HG02763 (cell line): ENCODE measurements at regions not wholly inside any gene's neighbourhood (a gene's known extent, or its start where the extent isn't known, plus 50 kb on each side); places are given as distances from the start of the nearest gene placed in this dataset.

Experiments
- ATAC-seq: cut with Tn5 transposase; IDR thresholded peaks from one replicate; pipeline ENCODE4 v1.9.1; 2021; ENCODE audit warnings: mild to moderate bottlenecking, moderate library complexity; ENCODE audit not compliant: unreplicated experiment

DNA sequence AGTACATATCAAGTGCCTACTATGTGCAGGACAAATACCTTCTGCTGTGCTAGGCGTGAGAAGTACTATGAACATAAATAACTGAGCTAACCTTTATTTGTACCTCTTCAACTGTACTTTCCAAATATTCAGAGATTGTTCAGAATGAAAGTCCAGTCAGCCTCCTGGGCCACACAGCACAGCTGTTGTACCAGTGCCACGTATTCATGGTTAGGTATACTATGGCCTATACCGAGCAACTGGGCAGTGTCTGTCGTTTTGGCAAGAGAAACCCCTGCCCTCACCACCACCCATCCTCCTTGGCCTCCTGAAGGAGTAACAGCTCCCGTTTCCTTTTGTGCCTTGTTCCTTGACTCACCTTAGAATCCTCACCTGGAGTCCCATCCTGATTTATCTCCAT lies 53.0 kb downstream of the RASSF10 start:
- ATAC-seq, result no peak

DNA sequence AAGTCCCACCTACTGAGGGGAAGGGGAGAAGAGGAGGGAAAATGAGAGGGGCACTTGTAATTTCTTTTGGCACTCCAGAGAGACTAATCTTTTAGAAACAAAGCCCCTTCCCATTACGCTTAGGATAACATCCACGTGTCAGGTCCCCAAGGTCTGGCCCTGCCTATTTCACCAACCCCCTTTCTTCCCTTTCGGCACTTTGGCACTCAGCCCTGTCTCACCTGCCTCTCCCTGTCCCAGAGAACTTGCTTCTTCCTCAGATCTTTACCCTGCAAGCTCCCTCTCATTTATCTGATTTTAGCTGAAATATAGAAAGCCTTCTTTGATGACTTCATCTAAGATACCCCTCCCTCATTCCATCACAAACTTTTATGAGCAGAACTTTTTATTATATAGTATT lies 55.5 kb downstream of the RASSF10 start:
- no peak for ATAC-seq

DNA sequence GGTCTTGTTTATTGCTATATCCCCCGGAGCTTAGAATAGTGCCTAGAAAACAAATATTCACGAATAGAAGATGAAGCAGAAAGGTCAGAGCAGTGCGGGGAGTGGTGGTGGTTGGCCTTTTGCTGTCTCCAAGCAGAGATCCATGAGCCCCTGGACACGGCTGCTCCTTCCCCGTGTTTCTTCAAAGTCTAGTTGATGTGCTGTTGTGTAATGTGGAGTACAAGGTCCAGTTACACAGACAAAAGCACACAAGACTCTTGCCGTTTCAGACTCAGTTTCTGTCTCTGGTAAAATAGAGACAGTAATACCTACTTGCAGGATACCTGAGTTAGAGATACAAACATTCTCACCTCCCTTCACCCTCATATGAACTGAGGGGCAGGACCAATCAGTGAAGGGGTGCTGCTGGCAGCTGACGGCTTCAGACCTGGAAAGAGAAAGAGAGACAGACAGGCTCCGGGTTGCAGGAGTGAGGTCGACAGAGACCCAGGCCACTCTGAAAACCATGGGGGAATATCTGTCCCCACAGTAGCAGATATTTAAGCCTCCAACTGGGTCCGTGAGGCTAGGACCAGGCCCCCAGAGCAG lies 56.2 kb downstream of the RASSF10 start:
- ATAC-seq, result no peak

DNA sequence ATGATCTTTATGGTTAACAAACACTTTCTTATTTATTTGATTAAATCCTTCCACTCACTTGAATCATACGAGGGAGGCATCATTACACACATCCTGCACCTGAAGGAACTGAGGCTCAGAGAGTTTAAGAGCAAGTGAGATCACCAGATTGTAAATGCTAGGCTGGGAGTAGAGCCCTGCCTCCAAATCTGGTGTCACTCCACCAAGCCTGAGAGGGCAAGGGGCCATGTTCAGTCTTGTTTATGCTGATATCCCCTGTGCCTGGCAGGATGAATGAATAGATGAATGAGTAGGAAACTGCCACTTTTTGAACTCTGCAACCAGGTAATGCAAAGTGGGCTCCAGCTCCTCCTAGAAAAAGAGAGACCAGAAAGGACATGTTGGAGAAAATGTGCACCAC lies 59.1 kb downstream of the RASSF10 start:
- no peak for ATAC-seq

DNA sequence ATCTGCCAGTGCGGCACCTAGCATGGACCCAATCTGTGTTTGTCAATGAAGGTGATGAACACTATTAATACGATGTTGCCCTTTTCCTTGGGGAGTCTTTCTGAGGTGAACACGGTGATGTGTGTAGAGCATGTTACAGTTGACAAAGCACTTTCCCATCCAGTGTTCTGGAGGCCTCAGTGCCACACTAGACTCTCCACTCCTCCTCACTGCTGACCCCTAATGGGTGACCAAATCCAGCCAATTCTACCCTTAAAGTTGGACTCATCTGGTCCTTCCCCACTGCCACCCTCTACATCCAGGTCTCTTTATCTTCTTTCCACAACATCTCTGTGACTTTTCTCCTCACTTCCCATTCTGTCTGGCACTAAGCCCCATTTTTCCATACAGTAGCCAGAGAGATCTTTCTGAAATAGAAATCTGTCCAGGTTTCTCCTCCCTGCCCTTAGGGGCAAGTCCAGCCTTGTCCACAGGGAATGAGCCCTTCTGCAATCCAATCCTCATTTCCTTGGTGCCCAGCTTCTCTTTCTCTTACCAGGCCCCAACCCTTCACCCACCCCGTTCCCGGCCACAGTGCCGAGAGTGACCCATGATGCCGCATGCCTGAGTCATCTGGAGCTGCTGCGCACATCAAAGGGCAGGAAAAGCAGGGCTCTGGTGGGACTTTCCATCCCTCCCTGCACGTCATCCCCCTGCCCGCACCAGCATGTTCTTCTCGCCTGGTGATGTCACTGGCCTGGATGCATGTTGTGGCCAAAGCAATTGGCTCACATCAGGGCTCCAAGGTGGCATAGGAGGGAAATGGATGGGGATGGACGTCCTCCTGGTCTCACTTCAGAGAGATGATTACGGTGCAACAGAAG lies 64.2 kb downstream of the RASSF10 start:
- no peak for ATAC-seq

DNA sequence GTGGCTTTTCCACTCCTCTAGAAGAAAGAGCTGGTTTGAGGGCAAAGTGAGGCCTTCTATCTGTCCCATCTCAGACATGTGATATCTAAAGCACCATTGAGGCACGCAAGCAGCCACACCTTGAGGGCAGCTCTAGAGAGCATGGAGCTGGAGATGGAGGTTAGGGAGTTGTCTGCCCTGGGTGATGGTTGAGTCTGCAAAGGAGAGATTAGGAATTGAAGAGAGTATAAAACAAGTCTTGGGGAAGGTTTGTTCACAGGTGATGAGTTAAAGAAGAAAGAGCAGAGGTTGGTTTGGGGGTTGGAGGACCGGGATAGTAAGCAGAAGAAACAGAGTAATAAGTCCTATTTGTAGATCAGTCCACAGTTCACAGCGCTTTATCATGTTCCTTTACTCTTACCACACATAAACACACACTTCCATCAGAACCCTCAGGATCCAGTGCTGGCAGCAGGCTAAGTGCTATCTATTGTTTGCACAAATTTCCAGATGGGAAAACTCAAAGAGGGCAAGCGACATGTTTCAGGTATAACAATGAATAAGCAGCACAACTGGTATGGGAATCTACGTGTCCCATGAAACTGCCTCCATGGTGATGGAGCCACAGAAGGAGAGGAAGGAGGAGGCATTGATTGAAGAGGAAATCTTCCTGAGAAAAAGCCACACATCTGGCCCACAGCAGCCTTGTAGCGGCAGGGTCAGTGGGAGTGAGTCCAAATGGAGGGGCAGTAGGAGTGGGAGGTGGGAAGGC lies 65.8 kb downstream of the RASSF10 start:
- ATAC-seq, result no peak

DNA sequence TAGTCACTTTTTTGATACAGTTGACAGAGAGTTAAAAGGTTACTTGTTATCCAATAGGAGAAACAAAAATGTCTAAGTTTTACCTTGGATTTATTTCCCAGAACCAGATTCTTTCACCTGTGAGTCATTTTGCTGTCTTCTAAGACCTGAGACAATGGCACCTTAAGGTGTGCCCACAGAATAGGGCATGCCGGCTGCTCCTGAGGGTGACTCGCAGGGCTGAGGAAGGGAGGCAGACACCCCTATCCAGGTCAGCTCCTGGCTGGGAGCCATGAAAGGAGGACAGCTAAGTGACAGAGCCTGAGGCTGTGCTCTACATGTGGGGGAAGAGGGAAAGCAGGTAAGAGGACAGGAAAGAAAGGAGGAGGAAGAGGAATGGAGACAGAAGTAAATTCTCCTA lies 67.8 kb downstream of the RASSF10 start:
- ATAC-seq, result no peak

DNA sequence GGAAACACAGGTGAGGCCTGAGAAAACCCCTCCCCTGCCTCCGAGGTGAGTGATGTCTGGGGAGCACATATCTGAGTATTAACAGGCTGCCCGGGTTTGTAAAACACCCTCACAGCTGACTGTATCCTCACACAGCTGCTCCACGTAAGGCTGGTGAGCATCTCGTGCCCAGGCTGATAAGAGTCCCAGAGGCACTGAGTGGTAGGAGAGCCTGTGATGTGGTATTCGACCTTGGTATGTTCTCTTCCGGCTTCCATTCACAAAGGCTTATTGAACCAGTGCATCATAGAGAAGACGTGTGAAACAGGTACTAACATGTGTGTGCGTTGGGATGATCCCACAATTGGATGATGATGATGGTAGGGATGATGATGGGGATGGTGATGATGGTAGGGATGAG lies 71.7 kb downstream of the RASSF10 start:
- ATAC-seq, result no peak

DNA sequence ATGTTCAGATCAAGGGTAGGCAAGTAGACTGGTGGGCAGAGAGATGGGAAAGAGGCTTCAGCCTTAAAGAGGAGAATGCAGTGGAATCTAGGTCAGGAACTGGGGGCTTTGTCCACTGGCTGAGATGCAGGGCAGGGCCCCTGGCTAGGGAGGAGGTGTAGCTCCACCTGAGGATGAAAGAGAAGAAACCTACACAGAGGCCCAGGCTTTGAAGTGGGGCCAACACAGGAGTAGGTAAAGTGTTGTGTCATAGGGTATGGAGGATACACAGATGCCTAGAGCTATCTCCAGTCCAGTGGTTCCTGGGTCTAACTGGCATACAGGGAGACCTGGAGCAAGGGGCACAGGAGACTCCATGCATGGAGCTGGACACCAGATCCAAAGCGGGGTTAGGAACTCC lies 73.5 kb downstream of the RASSF10 start:
- no peak for ATAC-seq

DNA sequence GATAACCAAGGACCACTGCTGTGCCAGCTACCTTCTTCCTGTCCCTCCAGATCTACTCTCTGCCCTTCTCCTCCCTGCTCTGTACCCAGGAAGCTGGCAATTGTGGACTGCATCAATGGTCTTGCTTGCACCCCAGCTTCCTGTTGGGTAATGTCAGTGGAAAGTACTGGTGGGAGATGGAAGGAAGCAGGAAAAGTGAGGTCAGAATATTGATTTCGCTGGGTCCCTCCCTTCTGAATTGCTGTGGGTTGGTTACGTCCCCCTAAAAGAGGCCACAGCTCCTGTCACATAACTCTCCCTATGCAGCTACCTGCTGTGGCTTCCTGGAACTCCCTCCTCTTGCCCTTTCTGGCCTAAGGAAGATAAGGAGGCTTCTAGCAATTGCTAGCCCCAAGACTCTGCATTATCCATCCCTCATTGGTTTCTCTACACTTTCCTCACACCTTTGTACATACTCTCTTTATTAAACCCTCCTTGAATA lies 81.2 kb downstream of the RASSF10 start:
- no peak for ATAC-seq

DNA sequence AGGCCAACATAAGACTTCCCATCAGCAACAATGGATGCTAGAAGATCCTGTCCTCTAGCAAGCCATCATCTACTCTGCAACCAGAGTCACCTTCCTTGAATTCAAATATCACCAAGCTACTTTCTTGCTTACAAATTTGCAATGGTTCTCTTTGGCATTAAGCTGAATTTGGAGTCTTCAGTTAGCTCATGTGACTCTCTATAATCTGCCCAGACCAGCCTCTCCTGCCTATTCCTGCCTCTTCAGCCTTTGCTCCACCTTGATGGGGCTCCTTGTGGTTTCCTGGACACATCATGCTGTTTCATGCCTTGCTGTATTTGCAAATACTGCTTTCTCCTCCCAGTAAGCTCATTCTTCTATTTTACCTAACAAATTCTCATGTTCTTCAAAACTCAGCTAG lies 82.3 kb downstream of the RASSF10 start:
- no peak for ATAC-seq

DNA sequence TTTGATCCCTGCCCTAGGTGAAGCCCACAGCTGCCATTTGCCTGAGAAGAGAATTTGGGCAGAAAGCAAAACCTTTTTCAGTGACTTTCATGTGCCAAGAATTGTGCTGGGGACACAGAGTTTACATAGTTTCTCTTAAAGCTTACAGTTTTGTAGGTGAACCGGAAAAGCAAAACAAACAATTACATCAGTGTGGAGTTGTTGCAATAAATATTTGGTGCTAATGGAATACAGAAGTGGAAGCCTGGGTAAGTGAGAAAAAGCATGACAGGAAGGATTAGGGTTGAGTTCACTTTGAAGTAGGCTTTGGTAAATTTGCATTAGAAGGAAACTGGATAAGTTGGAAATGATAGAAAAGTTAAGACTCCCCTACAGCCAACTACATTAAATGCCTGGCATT lies 82.7 kb downstream of the RASSF10 start:
- no peak for ATAC-seq

DNA sequence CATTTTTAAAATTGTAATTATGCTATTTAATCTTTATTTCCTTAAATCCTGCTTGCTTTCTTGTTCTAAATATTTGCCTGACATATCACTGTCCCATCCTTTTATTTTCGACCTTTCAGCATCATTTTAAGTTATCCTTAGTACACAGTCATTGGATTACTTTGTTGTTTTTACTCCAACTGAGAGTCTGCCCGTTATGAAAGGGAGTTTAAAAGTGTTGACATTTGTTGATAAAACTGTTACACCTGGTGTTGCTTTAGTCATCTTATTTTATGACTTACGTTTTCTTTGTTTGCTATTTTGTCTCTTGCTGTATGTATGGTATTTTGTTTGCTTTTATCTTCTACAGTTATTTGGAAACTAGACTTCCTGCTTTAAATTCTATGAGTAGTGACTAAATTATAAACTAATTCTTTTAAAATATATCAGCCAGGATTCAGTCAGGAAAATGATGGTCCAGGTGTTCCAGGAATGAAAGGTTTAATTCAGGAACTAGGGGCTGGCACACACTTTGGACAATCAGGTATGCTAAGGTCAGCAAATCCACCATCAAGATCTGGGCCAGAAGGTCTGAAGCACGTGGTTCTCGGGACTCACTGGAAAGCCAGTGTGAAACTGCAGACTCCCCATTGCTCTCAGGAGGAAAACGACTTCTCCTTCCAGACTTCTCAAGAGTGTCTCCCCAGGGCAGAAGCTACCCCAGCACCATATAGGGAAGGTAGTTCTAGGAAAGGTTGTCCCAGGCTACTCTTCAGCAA lies 86.0 kb downstream of the RASSF10 start:
- no peak for ATAC-seq

DNA sequence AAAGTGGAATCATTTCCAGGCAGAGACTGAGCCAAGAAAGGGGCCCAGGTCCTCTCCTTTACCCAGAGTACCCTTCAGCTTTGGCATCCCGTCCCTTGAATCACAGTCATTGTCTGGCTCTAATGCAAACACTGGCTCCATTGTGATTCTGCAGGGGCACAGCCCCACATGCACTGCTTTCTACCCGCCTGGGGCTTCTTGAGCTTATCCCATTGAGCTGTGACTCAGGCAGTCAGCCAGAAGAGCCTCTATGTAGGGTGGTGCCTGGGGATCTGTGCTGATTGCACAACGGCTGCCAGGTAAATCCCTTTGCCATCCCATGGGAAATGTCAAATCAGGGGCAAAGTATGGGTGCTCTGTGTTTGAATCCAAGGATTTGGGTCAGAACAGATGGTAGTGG lies 88.9 kb downstream of the RASSF10 start:
- no peak for ATAC-seq

DNA sequence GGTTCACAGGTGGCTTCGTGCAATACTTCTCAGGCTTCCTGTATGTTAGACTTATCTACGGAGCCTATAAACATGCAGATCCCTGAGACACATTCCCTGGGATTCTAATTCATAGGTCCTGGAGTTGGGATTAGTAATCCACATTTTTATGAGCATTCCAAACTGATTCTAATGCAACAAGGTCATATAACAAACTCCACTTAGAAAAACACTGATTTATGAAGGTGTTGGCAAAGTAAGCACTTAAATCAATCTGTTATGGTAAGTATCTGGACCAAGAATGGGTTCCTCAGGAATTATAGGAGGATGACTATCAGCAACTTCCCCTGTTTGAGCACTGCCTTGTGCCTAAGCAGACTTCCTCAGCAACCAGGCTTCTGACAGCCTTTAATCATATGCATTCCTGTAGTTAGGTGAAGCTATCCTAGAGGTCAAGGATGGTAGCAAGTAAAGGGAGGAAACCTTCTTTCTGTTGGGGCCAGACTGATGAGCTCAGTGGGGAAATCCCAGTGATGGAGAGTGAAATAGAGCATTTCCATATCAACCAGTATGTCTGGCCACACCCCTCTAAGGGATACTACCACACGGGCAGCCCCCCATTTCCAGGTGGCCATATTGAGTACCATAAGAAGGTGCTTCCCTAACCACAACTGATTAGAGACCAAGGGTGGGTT lies 89.6 kb downstream of the RASSF10 start:
- no peak for ATAC-seq

DNA sequence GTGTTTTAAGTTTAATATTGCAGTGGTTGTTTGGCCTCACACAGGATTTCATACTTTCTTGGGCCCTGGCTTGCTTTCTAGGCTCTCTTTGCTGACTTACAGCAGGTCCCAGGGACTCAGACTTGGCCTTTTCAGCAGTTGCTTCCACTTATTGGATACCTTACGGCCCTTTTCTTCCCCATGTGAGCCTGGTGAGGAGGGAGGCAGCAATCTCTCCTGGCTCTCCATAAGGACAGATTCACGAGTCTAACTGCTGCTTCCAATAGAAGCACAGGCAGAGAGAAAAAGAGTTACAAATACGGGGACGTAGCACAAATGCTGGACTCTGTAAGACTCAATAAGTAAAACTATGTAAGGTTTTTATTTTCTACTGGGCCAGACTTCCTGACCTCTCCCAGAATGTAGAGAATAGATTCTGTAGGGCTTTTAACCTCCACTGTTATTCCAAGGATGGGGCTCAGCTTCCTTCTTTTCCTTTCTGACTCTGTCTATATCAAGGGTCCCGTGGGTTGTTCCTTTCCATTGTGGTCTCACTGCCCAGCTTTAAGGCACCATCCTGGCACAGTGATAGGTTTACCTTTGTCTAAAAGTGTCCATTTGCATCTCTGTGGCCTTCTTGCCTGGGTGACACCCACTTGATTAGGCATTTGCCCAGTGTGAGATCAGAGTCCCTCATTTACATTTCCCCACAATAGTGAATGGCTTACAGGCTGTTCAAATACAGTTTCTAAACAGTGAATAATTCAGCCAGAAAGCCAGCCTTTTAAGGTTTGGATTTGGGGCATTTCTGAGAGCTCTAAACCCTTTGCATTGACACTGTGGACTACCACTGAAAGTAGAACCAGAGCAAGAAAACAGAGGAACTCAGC lies 92.8 kb downstream of the RASSF10 start:
- no peak for ATAC-seq

DNA sequence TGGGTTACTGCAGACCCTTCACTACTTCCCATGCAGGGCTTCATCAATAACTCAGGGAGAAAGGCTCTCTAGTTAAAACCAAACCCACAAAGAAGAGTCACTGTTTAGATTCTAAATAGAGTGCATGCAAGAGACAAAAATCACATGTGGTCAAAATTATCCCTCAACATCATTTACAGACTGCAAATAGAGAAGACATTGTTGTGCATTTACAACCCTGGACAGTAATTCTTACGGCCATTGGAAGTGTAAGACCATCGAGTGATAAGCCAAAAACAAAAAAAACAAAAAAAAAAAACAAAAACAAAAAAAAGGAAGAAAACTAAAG lies 93.4 kb downstream of the RASSF10 start:
- ATAC-seq, result no peak

DNA sequence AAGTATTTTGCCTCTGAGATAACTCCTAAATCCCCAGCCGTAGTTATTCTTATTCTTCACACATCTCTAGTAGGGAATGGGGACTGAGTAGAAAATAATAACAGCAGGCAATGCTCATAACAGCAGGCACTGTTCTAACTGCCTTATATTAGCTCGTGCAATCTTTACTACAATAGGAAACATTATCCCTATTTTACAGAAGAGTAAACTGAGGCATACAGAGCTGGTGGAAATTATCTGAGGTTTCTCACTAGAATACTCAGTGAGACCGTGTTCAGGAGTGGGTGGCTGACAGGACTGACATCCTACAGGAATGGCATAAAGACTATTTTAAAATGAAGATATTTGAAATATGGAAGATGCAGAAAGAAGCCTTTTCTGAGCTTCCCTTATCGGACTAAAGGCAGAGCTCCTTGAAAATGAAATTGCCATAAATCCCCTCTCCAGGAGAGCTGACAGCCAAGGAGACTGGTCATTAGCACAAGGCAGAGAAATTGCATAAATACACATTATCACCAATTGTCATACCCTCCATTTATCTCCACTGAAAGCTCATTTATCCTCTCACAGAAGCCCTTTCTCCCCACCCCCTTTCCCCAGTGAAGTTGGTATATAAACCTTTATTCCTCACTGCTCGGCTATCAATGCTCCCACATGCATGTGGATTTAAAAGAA lies 93.9 kb downstream of the RASSF10 start:
- ATAC-seq, result no peak

DNA sequence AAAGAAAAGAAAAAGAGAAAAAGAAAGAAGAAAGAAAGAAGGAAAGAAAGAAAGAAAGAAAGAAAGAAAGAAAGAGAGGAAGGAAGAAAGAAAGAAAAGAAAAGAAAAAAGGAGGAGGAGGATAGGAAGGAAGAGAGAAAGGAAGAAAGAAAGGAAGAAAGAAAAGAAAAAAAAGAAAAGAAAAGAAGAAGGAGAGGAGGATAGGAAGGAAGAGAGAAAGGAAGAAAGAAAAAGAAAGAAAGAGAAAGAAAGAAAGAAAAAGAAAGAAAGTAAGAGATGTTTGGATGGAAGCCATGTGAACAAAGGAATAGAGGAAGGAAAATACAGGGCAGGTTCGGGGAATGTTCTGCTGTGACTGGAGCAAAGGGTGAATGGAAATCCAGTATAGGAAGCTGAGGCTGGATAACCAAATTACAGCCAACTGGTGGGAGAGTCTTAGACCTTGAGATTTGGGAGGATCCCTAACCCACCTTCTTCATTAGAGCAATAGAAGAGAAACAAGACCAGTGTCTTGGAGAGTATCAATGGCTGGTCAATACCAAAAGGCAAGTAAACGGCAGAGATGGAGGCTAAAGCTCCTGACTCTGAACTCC lies 94.9 kb downstream of the RASSF10 start:
- no peak for ATAC-seq
